GM19023 (cell line): ENCODE measurements at regions not wholly inside any gene's neighbourhood (a gene's known extent, or its start where the extent isn't known, plus 50 kb on each side); places are given as distances from the start of the nearest gene placed in this dataset.
"Not testable (repeated sequence)": the region's sequence is repeated elsewhere in the genome, so short reads cannot be mapped to it uniquely, and the experiment has no call there.

Source experiments
- ATAC-seq: cut with Tn5 transposase; IDR thresholded peaks from one replicate; pipeline ENCODE4 v1.9.1; 2021; ENCODE audit warnings: mild to moderate bottlenecking, moderate library complexity; ENCODE audit not compliant: unreplicated experiment

- no peak for ATAC-seq
Observed at GRCh38 chr6:23688650-23689049, 437.4 kb upstream of the NRSN1 start.

GRCh38 chr6:23690453-23691049, 435.5 kb upstream of the NRSN1 start:
- no peak for ATAC-seq

GRCh38 chr6:23692184-23692583, 433.8 kb upstream of the NRSN1 start:
- no peak for ATAC-seq

GRCh38 chr6:23696992-23697391, 429.0 kb upstream of the NRSN1 start:
- no peak for ATAC-seq

GRCh38 chr6:23704479-23705052, 421.4 kb upstream of the NRSN1 start:
- no peak for ATAC-seq

GRCh38 chr6:23705697-23706096, 420.3 kb upstream of the NRSN1 start:
- ATAC-seq, result no peak

- ATAC-seq, result no peak
Observed at GRCh38 chr6:23712756-23713155, 413.3 kb upstream of the NRSN1 start.

GRCh38 chr6:23713211-23713610, 412.8 kb upstream of the NRSN1 start:
- ATAC-seq, result no peak

- no peak for ATAC-seq
Observed at GRCh38 chr6:23728707-23729106, 397.3 kb upstream of the NRSN1 start.

GRCh38 chr6:23731609-23732008, 394.4 kb upstream of the NRSN1 start:
- ATAC-seq, result no peak

GRCh38 chr6:23732521-23732920, 393.5 kb upstream of the NRSN1 start:
- no peak for ATAC-seq

- ATAC-seq, result no peak
Observed at GRCh38 chr6:23735151-23735550, 390.9 kb upstream of the NRSN1 start.

GRCh38 chr6:23736577-23736976, 389.4 kb upstream of the NRSN1 start:
- no peak for ATAC-seq

GRCh38 chr6:23747239-23747638, 378.8 kb upstream of the NRSN1 start:
- no peak for ATAC-seq

GRCh38 chr6:23752414-23752813, 373.6 kb upstream of the NRSN1 start:
- ATAC-seq, result no peak

GRCh38 chr6:23754197-23754596, 371.8 kb upstream of the NRSN1 start:
- no peak for ATAC-seq

GRCh38 chr6:23775127-23775526, 350.9 kb upstream of the NRSN1 start:
- ATAC-seq, result no peak

- ATAC-seq, result no peak
Observed at GRCh38 chr6:23783901-23784300, 342.1 kb upstream of the NRSN1 start.

- ATAC-seq, result no peak
Observed at GRCh38 chr6:23784301-23784919, 341.6 kb upstream of the NRSN1 start.

- no peak for ATAC-seq
Observed at GRCh38 chr6:23790756-23791155, 335.3 kb upstream of the NRSN1 start.

- no peak for ATAC-seq
Observed at GRCh38 chr6:23797041-23797440, 329.0 kb upstream of the NRSN1 start.

- not testable (repeated sequence) for ATAC-seq
Observed at GRCh38 chr6:23804289-23804688, 321.7 kb upstream of the NRSN1 start.

GRCh38 chr6:23821141-23821540, 304.9 kb upstream of the NRSN1 start:
- not testable (repeated sequence) for ATAC-seq
